IPS-20b (cell line): ENCODE measurements at regions not wholly inside any gene's neighbourhood (a gene's known extent, or its start where the extent isn't known, plus 50 kb on each side); places are given as distances from the start of the nearest gene placed in this dataset.

Experiments used
- H3K27ac ChIP-seq: one replicate; pipeline ENCODE4 v1.5.1; 2013; ENCODE audit warnings: low read length
- H3K27me3 ChIP-seq: 2 replicates; pipeline ENCODE4 v1.6.1; 2013; ENCODE audit warnings: mild to moderate bottlenecking, low read length, inconsistent platforms; ENCODE audit not compliant: insufficient read depth
- H3K36me3 ChIP-seq: 2 replicates; pipeline ENCODE4 v1.6.1; 2013; ENCODE audit warnings: low read depth, mild to moderate bottlenecking, inconsistent platforms, low read length, moderate library complexity; ENCODE audit not compliant: insufficient read depth
- H3K4me1 ChIP-seq: 2 replicates; pipeline ENCODE4 v1.6.1; 2013; ENCODE audit warnings: mild to moderate bottlenecking, control low read depth, inconsistent platforms, low read length, moderate library complexity; ENCODE audit not compliant: insufficient read depth
- H3K4me3 ChIP-seq: 2 replicates; pipeline ENCODE4 v1.5.1; 2013; ENCODE audit warnings: mild to moderate bottlenecking, low read length, inconsistent platforms
- H3K9ac ChIP-seq: 2 replicates; pipeline ENCODE4 v1.6.1; 2013; ENCODE audit warnings: low read depth, mild to moderate bottlenecking, inconsistent platforms, low read length, moderate library complexity
- H3K9me3 ChIP-seq: 2 replicates; pipeline ENCODE4 v1.6.1; 2013; ENCODE audit warnings: mild to moderate bottlenecking, low read depth, low read length, inconsistent platforms; ENCODE audit not compliant: insufficient read depth

DNA sequence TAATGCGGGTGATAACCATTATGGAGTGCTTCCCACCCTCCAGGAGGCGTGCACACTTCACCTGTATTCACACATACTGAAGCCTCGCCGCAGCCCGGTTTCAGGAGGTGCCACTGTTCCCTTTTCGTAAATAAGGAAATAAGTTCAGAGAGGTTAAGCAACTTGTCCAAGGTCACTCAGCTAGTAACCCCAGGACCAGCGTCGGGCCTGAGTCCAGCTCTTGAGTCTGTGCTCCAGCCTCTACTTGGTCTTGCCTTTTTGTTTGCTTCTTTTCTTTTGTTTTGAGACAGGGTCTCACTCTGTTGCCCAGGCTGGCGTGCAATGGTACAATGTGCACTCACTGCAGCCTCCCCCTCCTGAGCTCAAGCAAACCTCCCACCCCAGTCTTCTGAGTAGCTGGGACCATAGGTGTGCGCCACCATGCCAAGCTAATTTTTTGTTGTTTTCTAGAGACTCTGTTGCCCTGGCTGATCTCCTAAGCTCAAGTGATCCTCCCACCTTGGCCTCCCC is 63.5 kb upstream of the CIBAR2 start:
- Histone ChIP-seq H3K27me3 (peaks cover 16% of the 10 kb centered on the region), H3K4me1 (peaks cover 23% of the 10 kb centered on the region), H3K27ac (no peak overlapping the region), H3K9me3 (no peaks in the 10 kb centered on the region), H3K4me3 (no peak overlapping the region), H3K36me3 (no peaks in the 10 kb centered on the region), H3K9ac (no peak overlapping the region)

DNA sequence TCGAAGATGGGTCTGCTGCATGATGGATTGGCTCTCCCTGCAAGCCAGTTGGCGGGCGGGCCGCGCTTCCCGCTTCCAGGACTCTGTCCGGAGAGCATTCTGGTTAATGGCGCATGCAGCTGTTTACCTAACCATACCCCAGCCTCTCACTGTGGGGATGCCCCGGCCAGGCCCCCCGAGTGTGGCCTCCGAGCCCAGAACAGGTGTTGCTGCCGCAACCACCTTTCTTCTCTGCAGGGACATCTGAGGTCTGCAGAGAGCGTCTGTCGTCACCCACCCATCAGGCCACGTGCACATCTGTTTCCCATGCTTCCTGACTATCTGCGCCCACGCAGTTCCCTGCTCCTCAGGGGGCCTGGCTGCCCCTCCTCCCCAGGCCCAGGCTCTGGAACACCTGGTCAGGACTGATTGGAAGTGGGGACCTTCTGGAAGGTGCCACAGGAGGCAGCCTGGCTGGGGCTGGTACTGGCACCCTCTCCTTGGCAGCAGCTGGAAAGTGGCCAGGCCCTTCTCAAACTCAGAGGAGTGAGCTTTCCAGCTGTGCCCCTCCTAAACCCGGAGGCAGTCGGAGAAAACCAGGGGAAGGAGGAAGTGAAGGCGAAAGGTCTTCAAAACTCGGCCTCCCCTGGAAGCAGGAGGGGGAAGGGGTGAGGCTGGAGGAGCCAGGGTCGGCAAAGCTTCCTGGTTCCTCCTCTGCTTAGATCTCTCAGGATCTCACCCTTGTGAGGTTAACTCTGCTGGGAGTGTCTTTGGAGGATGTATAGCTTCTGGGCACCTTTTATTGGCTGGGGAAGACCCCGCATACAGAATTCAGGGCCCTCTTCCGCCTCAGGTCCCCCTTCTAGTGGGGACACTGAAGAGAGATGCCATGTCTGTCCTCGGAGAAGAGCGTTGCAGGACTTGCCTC is 64.5 kb upstream of the CIBAR2 start:
- H3K9me3 ChIP-seq = no peaks in the 10 kb centered on the region
- no peak overlapping the region for H3K27ac ChIP-seq
- no peaks in the 10 kb centered on the region for H3K36me3 ChIP-seq
- H3K4me1 ChIP-seq = peaks cover 23% of the 10 kb centered on the region
- no peak overlapping the region for H3K9ac ChIP-seq
- H3K4me3 ChIP-seq = no peak overlapping the region
- H3K27me3 ChIP-seq = peaks cover 6% of the 10 kb centered on the region

DNA sequence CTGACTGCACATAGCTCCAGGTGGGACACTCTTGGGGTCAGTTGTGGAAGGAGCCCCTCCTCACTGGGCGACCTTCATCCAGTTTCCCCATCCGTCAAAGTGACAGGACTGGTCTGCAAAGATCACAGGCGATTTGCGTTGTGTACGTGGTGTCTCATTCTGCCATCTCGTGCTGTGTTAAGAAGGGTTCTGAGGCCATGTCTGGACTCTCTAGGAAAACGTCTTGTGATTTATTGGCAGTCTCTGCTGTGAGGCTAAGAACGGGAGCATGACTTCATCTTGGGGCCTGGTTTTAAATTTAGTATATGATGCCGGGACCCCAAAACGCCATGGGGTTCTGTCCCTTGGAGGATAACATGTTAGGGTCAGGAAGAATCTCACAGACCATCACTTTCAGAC is 65.2 kb upstream of the CIBAR2 start:
- Histone ChIP-seq H3K27ac (no peak overlapping the region), H3K27me3 (no peaks in the 10 kb centered on the region; the same call in 1 of the 2 replicates), H3K9ac (no peak overlapping the region), H3K9me3 (no peaks in the 10 kb centered on the region), H3K4me3 (no peak overlapping the region), H3K36me3 (no peaks in the 10 kb centered on the region), H3K4me1 (peaks cover 19% of the 10 kb centered on the region)

DNA sequence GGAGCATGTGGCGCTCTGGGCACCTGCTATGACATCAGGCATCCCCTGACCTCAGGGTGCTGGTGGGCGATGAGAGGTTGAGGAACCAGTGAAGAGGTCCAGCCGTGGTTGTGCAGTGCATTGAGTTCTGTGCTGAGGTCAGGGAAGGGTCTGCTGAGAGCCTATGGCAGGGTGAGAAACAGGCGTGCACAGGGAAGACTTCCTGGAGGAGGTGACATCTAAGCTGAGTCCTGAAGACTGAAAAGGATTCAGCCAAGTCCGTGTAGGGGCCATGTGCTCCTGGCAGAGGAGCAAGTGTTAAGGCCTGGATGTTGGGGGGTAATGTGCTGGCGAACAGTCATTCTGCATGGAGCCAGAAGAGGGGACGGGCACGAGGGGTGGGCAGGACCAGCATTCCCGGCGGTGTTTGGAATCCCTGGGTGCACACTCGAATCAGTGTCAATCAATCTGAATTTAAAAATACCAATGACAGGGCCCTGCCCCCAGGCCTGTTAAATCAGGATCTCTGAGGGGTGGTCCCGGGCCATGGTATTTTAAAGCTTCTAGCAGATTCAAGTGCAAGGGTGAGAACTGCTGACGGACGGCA is 65.8 kb upstream of the CIBAR2 start:
- no peak overlapping the region for H3K9ac ChIP-seq
- H3K36me3 ChIP-seq = no peaks in the 10 kb centered on the region
- no peak overlapping the region for H3K27ac ChIP-seq
- no peaks in the 10 kb centered on the region for H3K9me3 ChIP-seq
- no peak overlapping the region for H3K4me3 ChIP-seq
- no peaks in the 10 kb centered on the region for H3K27me3 ChIP-seq
- peaks cover 15% of the 10 kb centered on the region for H3K4me1 ChIP-seq

DNA sequence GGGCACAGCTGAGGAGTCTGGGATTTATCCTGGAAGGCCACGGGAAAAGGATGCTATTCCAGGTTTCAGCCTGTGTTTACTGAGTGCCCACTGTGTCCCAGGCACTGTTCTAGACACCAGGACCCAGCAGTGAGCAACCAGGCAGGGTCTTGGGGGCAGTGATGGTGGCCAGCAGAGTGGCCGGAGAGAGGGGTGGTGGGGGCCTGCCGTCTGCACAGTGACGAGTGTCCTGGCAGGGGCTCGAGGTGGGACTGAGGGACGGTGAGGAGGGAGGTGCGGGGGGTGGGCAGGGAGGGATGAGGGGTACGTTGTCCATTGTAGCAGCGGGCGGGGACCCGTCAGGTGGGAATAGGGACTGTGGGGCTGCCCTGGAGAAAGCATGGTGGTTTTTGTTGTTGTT is 66.3 kb upstream of the CIBAR2 start:
- H3K27me3 ChIP-seq = no peaks in the 10 kb centered on the region
- no peaks in the 10 kb centered on the region for H3K9me3 ChIP-seq
- H3K36me3 ChIP-seq = no peaks in the 10 kb centered on the region
- no peak overlapping the region for H3K9ac ChIP-seq
- no peak overlapping the region for H3K4me3 ChIP-seq
- peaks cover 10% of the 10 kb centered on the region for H3K4me1 ChIP-seq
- no peak overlapping the region for H3K27ac ChIP-seq

DNA sequence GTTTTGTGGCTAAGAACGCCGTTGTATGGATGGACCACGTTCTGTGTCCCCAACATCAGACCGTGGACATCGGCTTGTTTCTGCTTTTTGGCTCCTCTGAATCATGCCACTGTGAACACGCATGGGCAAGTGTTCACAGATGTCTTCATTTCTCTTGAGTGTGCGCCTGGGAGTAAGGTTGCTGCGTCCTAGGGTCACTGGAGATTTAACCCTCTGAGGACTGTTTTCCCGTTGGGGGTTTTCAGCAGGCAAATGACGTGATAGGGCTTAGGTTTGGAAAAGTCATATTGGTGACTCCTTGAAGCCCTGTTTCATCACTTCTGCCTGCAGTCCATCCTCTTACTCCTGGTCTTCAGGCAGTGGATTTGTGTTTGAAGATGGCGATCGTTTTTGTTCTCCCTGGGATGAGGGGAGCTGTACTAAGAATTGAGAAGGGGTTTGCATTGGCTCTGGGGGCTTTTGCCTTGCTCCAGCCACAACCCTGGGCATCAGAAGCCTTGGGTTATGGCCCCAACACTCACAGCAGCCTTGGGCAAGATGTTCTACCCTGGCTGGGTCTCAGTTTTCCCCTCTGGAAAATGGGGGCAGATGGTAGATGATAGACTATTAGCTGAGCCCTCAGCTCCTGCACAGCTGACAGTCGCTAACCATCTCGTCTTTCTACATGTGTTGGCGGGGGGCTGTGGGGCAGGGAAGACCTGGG is 67.2 kb upstream of the CIBAR2 start:
- no peak overlapping the region for H3K4me3 ChIP-seq
- peaks cover 8% of the 10 kb centered on the region; the same call in 1 of the 2 replicates for H3K9me3 ChIP-seq
- peaks cover 8% of the 10 kb centered on the region for H3K36me3 ChIP-seq
- no peak overlapping the region for H3K9ac ChIP-seq
- H3K27ac ChIP-seq = no peak overlapping the region
- peaks cover 6% of the 10 kb centered on the region; the same call in 1 of the 2 replicates for H3K4me1 ChIP-seq
- no peaks in the 10 kb centered on the region for H3K27me3 ChIP-seq

DNA sequence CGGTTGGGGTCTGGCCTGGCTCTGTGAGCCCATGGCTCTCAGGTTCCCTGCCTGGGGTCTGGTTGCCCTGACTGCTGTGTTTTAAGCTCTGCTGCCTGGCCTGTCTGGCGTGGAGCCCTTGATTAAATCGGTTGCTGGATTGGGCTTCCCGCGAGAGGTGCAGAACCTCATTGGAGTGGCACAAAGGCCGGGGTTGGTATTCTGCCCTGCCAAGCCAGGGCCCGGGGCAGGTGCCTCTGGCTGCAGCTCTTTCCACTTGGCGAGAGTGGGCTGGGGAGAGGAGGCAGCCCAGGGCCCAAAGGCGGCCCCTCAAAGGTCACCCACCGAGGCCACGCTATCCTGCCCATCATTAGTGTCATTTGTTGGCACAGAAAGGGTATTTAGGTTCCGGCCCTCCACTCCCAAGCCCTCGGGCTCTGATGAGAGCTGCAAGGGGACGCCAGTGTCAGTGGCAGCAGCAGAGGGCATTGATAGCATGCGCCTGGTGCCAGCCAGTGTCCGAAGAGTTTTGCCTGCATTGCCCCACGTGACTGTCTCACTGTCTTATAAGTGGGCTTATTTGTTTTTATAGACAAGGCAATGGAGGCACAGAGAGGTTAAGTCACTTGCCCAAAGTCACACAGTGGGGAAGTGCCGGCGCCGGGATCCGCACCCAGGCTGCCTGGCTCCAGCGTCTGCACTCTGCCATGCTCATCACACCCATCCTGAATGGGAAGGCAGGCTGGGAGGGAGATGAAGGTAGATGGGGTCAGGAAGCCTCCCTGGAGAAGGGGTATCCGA is 68.0 kb upstream of the CIBAR2 start:
- H3K9me3 ChIP-seq = peaks cover 10% of the 10 kb centered on the region; the same call in 1 of the 2 replicates
- peaks cover 13% of the 10 kb centered on the region for H3K36me3 ChIP-seq

DNA sequence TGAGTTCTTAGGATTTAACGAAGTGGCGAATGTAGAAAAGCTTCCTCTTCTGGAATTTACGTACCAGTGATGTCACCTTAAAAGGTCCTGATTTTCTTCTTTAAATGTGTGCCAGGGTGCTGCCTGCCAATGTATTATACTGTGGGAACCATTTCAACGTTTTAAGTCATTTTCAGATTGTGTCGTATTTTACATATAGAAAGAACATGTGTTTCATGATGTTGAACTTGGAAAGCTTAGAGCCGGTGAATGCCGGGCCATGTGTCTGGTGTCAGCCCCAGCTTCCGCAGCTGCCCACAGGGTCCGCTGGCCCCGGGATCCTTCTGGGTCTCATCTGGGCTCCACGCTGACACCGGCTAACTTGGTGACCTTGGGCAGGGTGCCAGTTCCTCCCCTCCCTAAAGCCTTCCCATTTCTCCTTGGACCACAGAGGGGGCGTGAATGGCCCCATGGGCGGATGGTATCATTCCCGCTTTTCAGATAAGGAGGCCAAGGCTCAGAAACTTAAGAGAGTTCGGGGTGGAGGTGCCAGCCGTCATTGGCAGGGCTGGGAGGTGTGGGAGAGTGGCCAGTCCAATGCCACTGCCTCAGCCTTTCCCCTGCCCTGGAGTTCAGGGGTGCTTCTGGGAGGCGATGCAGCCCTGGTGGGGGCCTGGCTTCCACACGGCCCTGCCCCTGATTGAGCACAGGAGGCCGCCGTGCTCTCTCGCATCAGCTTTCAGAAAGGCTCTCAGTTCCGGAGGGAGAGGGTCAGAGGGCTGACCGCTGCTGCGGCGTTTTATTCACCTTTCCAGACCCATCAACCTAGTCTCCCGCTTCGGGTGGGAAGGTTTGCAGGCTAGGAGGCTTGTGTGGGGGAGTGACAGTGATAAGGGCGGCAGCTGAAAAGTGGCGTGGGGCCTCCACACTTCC is 68.8 kb upstream of the CIBAR2 start:
- Histone ChIP-seq H3K4me1 (no peaks in the 10 kb centered on the region), H3K4me3 (no peak overlapping the region), H3K27ac (no peak overlapping the region), H3K9ac (no peak overlapping the region), H3K27me3 (no peaks in the 10 kb centered on the region), H3K36me3 (peaks cover 13% of the 10 kb centered on the region), H3K9me3 (peaks cover 10% of the 10 kb centered on the region; the same call in 1 of the 2 replicates)

More for the DNA sequence above, 68.0 kb upstream of the CIBAR2 start:
- no peaks in the 10 kb centered on the region for H3K27me3 ChIP-seq
- H3K9ac ChIP-seq = no peak overlapping the region
- no peak overlapping the region for H3K27ac ChIP-seq
- H3K4me1 ChIP-seq = no peaks in the 10 kb centered on the region; the same call in 1 of the 2 replicates
- no peak overlapping the region for H3K4me3 ChIP-seq

DNA sequence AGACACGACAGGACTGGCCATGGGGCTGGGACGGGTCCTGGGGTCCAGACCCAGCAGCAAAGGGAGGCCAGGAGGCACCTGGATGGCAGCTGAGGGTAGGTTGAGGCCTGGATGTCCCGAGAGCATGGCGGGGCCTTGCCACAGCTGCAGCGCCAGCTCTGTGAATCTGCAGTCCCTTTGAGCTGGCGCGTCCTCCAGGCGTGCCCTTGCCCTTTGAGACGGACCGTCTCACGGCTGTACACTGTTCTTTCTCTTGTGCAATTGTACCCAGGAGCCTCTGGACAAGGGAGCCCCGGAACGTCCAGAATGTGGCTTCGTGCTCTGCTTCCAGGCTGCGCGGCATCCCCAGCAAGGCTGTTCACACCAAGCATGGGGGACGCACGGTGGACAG is 69.5 kb upstream of the CIBAR2 start:
- no peak overlapping the region for H3K4me3 ChIP-seq
- no peak overlapping the region for H3K27ac ChIP-seq
- no peak overlapping the region for H3K9ac ChIP-seq
- no peaks in the 10 kb centered on the region for H3K27me3 ChIP-seq
- H3K36me3 ChIP-seq = peaks cover 13% of the 10 kb centered on the region
- no peaks in the 10 kb centered on the region for H3K4me1 ChIP-seq
- peaks cover 10% of the 10 kb centered on the region; the same call in 1 of the 2 replicates for H3K9me3 ChIP-seq

DNA sequence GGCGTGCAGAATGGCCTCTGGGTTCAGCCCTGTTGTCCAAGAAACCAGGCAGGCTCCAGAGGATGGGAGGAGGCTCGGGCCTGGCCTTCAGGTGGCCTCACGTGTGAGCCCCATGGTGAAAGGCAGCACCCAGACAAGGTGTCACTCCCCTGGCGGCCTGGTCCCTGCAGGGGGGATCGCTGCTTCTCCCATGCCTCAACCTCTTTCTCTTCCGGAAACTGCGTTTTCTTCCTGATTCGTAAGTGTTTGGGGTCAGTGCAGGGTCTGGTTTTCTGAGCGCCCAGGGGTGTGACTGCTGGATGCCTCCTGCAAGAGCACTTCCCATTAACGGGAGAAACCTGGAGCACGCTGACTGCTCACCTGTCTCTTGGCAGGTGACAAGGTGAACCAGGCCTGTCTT is 70.0 kb upstream of the CIBAR2 start:
- Histone ChIP-seq H3K9ac (no peak overlapping the region), H3K9me3 (peaks cover 10% of the 10 kb centered on the region; the same call in 1 of the 2 replicates), H3K27me3 (no peaks in the 10 kb centered on the region), H3K4me3 (no peak overlapping the region), H3K27ac (no peak overlapping the region), H3K36me3 (peaks cover 13% of the 10 kb centered on the region), H3K4me1 (no peaks in the 10 kb centered on the region)
